ENCODE measurements at regions not wholly inside any gene's neighbourhood (a gene's known extent, or its start where the extent isn't known, plus 50 kb on each side); places are given as distances from the start of the nearest gene placed in this dataset.

DNA sequence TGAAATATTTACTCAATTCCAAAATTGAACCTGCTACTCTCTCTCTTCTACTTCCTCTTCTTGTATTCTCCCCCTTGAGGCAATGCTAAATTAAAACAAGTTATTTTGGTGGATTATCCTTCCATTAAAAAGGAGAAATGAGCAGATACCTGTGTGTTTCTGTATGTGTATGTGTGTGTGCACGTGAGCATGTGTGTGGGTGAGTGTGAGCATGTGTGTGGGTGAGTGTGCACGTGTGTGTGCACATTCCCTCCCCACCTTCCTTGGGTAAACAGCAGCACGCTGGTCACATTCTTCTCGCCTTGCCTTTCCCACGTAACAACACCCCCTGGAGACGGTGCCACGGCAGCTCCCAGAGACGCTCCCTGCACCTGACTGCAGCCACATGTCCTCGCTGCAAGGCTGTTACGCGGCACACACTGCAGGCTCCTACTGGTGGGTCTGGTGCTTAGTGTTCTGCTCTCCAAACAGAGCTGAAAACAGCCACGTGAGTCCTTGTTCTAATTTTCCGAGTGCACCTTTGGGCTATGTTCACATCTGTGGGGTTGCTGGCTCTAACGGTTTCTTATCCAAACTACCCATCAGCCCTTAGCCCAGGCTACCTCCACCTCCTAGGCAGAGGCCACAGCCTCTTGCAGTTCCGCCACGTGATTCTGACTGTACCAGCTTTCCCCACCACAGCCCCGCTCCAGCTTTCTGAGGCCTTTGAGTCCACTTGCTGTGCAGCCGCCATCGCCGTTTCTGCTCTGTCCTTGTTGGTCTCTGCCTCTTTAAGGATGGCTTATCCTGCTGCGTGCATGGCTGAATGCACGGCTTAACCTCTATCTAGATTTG lies 123.4 kb downstream of the CTTN start:
- no peak for DNase-seq (ENCODE audit: low read depth, low spot score)

- DNase-seq (ENCODE audit: low read depth, low spot score), result no peak
These were observed 123.9 kb downstream of the CTTN start for GRCh38 chr11:70522309-70522592.

DNA sequence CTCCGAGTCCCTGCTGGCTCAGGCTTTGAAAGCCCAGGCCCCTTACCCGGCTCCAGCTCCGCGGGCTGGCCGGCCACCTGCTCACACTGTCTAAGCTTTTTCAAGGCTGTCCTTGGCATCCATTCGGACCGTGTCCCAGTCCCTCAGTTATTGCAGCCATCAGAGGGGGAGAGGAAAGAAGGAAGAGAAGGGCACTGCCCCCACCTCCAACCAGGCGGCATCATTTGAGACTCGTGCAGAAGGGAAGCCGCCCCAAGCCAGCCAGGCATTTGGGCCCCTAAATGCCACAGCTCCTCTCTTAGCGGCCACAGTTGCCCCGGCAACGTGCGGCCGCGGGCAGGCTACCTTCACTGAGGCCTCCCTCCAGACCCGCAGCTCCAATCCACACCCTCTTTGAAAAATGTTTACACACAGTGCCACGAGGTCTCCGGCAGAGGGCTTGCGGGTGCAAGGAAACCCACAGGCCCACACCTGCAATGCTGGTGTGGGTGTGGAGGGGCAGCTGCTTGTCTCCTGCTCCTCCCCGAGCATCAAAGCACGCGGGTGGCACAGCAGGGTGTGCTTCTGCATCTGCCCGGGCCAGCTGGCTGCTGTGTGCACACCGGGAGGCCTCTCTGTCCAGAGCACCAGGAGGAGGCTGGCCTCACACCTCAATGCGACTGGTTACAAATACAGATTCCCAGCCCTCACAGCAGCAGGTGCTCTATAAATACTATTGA lies 124.4 kb downstream of the CTTN start:
- DNase-seq (ENCODE audit: low read depth, low spot score), result no peak

DNA sequence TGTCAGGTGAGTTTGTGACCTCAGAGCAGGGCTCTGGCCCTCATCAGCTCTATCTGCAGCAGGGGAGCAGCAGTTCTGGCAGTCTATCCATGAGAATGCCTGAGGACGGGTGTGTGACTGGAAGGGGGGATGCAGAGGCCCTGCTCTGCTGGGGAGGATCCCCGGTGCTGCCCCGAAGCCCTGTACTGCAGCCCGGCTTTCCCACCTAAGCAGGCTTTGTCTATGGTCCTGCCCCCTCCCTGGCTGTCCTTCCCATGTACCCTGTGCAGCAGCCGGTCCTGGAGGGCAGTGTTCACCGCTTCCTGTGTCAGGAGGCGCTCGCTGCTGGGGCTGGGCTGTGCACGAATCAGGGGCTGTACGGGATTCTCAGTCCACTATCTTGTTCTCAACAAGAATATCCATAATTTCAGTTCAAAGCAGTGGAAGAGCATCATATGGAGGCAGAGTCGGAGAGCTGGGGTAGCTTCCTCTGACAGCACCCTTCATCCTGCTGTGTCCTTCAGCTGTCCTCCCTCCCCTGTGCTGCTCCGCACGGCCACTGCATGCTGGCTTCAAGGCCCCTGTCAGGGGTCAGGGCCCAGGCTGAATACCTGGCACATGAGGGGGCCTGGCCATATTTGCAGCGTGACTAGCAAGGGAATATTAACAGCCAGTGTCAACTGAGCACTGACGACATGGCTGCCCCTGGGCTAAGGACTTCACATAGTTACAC lies 125.2 kb downstream of the CTTN start:
- DNase-seq (ENCODE audit: low read depth, low spot score), result no peak

DNA sequence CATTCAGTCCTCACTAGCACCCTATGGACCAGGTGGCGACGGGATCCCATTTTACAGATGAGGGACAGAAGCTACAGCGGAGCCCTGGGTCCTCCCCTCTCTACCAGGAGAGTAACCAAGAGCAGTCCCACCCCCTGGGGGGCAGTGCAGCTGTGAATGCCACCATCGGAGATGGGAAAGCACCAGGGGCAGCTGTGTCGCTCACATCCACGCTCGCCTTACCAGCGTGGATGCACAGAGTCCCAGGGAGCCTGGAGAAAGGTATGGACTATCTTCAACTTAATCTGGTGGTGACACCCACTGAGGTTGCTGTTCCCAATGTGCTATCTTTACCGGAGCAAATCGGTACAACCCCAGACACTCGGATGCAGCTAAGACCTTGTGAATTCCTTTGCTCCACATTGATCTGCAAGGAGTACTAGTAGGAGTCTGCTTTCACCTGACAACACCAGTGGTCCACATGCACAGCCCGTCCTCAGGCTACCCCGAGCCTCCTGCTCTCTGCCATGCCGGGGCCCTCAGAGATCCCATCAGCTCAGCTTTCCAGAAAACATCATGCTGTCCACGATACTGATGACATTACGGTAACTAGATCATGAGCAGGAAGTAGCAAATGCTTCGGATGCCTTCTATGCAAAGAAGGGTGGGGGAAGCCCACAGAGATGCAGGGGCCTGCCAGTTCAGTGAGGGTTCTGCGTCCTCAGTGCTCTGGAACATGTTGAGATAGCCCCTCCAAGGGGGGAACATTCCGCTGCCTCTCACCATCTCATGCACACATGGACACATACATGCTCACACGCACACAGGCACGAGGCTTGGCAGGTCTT lies 126.0 kb downstream of the CTTN start:
- no peak for DNase-seq (ENCODE audit: low read depth, low spot score)

- DNase-seq (ENCODE audit: low read depth, low spot score), result no peak
These were observed 126.7 kb downstream of the CTTN start for GRCh38 chr11:70525006-70525405.

GRCh38 chr11:70525466-70525865 lies 127.1 kb downstream of the CTTN start:
- DNase-seq (ENCODE audit: low read depth, low spot score), result no peak

DNA sequence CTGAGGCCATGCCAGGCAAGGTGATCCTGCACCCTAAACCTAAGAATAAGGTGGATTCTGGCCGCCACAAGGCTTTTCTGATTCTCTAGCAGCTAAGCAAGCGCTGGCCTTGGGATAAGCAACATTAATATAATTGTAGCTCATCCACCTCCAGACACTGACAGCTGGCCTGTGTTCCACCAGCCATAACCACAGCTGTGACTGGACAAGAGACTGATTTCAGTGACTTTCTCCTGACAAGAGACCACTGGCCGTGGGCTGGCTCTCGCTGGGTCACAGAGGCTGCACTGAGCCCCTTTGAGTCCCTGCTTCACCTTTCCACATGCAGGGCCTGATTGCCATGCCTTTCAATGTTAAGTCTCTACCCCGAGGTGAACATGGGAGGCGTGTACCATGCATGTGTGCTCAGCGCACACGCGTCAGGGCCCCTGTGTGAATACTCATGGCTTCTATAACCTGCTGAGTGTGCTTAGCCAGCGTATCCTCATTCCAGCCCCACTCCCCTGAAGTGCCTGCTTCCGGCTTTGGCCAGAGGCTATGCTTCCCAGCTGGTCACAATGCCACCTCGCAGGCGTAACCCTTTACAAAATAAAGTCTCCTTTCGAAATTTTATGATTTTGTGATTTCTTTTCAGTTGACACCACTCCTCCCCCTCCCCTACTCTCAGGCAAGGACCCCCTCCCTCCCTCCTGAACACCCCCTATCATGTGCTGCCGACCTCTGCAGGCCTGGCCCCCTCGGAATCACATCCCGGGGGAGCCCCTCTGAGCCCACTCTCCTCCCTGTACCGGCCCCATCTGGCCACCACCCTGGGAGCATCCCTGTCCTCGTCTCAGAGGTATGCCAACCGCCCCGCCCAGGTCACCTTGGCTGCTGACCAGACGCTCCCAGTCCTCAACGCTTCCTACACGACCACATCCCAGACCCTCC lies 128.1 kb downstream of the CTTN start:
- no peak for DNase-seq (ENCODE audit: low read depth, low spot score)

DNA sequence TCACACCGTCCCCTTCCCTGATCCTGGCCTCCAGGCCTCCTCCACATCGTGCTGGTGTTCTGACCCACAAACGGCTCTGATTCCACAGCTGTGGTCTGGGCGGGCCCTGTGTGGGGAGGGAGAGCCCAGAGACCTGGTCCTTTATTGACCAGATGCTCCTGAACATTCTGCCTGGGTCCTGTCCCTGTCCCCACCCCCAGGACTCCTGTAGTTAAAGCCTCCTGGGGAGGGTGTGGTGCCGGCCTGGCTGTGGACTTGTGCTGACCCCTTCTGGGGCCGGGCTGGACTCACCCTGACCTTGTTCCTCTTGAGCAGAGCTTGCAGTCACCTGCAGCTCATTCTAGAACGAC lies 128.7 kb downstream of the CTTN start:
- DNase-seq (ENCODE audit: low read depth, low spot score), result no peak

GRCh38 chr11:70527429-70528045 lies 129.2 kb downstream of the CTTN start:
- DNase-seq (ENCODE audit: low read depth, low spot score), result no peak

DNA sequence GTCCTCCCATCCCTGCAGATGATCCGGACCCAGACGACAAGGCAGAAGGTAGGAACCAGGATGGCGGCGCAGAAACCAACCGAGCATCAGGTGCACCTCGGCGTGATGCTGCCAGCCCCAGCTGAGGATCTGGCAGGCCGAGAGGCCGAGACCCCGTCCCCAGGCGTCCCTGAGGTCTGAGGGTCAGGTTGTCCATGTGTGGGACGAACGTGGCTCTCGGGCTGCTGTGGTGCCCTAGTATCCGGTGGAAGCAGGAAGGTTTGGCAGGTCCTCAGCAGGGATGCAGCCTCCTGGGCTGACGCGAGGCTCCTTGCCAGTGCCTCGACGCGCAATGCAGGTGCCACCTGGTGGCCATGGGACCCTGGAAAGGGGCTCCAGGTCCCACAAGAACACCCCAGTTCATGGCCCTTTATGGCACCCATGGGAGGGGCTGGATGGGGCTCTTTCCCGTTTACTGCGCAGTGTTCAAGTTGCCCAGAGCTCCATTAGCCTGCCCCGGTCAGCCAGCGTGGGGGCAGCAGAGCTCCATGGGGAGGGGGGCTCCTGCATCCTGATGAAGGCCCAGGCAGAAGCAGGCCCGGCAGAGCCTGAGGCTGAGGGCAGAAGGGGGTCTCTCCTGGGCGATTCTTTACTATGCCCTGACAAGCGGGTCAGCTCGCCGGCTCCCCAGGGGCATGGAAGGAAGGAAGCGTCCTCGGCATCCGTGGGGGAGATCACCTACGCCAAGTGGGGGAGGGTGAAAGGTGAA lies 129.9 kb downstream of the CTTN start:
- DNase-seq (ENCODE audit: low read depth, low spot score), result no peak

DNA sequence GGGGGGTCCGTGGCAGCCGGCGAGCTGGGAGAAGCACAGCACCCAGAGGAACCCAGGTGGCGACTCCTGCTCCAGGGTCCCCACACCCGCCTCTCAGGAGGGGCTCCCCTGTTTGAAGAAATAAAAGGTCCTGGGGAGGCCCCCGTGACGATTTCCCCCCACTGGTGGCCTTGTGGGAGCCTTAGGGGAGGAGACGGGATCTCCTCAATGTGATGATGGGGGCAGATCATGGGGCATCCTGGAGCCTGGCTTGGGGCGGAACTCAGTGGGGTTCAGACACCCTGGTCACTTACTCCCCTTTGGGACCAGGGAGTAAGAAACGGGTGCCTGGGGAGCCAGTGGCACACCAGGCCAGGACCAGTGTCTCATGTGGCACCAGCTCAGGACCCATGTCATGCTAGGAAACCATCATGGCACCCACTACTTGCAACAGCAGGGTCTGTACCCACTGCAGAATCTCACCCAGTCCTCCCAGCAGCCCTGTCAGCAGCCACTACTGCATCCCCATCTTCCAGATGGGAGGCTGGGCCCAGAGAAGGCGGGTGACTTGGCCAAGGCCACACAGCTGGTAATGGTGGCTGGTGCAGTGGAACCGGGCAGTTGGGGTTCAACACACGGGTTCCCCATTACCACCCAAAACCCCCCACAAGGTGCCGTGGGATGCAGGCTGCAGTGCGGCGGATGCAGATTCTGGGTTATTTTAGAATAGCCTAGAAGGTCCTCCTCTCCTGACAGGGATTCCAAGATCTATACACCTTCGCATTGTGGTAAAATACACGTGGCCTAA lies 130.7 kb downstream of the CTTN start:
- no peak for DNase-seq (ENCODE audit: low read depth, low spot score)

DNA sequence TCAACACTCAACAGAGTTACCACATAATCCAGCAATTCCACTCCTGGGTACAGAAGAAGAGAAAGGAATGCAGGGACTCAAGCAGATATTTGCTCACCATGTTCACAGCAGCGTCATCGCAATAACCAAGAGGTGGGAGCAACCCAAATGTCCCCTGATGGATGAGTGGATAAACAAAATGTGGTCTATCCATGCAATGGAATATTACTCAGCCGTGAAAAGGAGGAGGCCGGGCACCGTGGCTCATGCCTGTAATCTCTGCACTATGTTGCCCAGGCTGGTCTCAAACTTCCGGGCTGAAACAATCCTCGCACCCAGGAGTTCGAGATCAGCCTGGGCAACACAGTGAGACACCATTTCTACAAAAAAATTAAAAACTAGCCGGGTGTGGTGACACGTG lies 131.7 kb downstream of the CTTN start:
- DNase-seq (ENCODE audit: low read depth, low spot score), result no peak

DNA sequence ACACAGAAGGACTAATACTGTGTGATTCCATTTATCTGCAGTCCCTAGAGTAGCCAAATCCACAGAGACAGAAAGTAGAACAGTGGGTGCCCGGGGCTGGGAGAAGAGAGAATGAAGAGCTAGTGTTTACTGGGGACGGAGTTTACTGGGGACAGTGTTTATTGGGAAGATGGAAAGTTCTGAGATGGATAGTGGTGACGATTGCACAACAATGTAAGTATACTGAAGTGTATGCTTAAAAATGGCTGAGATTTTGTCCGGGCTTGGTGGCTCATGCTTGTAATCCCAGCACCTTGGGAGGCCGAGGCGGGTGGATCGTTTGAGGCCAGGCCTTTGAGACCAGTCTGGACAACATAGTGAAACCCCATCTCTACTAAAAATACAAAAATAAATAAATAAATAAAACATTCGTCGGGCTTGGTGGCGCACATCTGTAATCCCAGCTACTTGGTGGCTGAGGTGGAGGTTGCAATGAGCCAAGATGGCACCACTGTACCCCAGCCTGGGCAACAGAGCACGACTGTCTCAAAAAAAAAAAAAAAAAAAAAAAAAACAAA lies 132.4 kb downstream of the CTTN start:
- no peak for DNase-seq (ENCODE audit: low read depth, low spot score)

DNA sequence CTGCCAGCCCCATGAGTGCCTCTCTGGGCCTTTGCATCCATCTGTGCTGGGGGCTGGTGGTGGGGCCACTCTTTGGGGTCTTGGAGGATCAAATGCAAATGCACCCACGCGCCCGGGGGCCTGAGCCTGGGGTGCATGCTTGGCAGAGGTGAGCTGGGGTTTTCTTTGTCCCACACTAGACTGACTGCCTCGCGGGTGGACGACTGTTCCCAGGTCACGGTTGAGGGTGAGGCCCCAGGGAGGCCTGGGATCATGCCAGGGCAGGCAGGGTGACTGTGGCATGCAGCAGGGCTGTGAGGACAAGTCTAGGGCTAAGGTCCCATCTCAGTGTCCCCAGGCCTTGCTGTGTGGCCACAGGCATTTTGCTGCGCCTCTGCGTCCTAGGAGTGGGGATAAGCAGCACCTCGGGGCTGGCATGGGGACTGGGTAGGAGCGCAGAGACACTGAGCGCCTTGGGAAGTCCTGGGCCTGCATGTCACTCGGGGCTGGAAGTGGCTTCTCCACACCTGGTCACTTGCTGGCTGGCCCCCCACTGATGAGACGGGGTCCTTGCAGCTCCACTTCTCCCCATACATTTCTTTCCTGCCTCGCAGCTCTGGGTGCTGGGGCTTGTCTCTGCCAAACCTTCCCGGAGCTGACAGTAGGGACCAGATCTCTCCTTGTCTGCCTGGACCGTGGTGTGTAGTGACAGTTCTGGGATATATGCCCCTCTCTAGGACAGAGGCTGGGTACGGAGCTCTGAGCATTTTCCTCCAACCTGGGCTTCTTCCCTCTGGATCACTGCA lies 133.1 kb downstream of the CTTN start:
- no peak for DNase-seq (ENCODE audit: low read depth, low spot score)

- DNase-seq (ENCODE audit: low read depth, low spot score), result no peak
These were observed 133.7 kb downstream of the CTTN start for GRCh38 chr11:70532066-70532440.

DNA sequence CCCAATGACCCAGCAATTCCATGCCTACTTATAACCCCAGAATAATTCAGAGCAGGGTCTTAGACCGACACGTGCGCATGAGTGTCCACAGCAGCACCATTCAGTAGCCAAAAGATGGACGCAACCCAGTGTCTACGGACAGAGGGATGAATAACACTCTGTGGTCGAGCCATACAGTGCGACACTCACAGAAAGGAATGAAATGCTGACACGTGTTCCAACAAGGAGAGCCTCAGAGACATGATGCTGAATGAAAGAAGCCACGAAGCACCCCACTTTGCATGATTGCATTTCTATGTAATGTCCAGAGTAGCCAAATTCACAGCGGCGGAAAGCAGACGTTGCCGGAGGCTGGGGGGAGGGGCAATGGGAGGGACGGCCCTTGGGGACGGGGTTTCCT lies 134.4 kb downstream of the CTTN start:
- DNase-seq (ENCODE audit: low read depth, low spot score), result no peak
